ENCODE measurements at regions not wholly inside any gene's neighbourhood (a gene's known extent, or its start where the extent isn't known, plus 50 kb on each side); places are given as distances from the start of the nearest gene placed in this dataset.
A peak's percentile ranks its signal among the peaks of the same experiment; 100 is the strongest.
"Not testable (repeated sequence)": the region's sequence is repeated elsewhere in the genome, so short reads cannot be mapped to it uniquely, and the experiment has no call there.

- not testable (repeated sequence) for H4K20me1 ChIP-seq (ENCODE audit: low read length); H3K4me3 ChIP-seq (ENCODE audit: low read length)
- peak; percentile 1 for DNase-seq
Measured at GRCh38 chr2:87338998-87339397, 317.4 kb upstream of the PLGLB1 start.

GRCh38 chr2:87341601-87342014 lies 320.0 kb upstream of the PLGLB1 start:
- Histone ChIP-seq H3K4me2 (ENCODE audit: low read length) (peak overlapping the region; percentile 78), H3K4me3 (ENCODE audit: low read length) (peak overlapping the region; percentile 51; the same call in 1 of the 2 replicates), H2AFZ (ENCODE audit: low read length) (peak overlapping the region; percentile 67; the same call in 1 of the 2 replicates)
- H3K36me3 ChIP-seq (ENCODE audit: low read depth, low read length); H3K9ac ChIP-seq (ENCODE audit: low read length); H3K79me2 ChIP-seq (ENCODE audit: low read length); BruUV-seq (replicated peaks); H3F3A ChIP-seq (ENCODE audit: low read length, unreplicated experiment); intact Hi-C loops (cut with micrococcal nuclease); CTCF ChIA-PET; H3K27me3 ChIP-seq (ENCODE audit: low read length); H4K20me1 ChIP-seq (ENCODE audit: low read length); H3K9me3 ChIP-seq (ENCODE audit: low read length); H3K4me1 ChIP-seq (ENCODE audit: insufficient read depth, low read length); H3K27ac ChIP-seq (ENCODE audit: low read length); H3K9me2 ChIP-seq (replicated peaks; ENCODE audit: low read length); POLR2A ChIA-PET (ENCODE audit: unreplicated experiment): not testable (repeated sequence)
- peak; percentile 67 for DNase-seq
- peak; percentile 50 for TF ChIP-seq CTCF (conservative IDR thresholded peaks at IDR 0.05; ENCODE audit: low read depth, low read length)
- ATAC-seq = 0 out of 2 replicates have a peak, but pooled peaks have one; percentile 40

More at GRCh38 chr2:87338998-87339397, 317.4 kb upstream of the PLGLB1 start:
- H3K36me3 ChIP-seq (ENCODE audit: low read depth, low read length); intact Hi-C loops (cut with micrococcal nuclease); H2AFZ ChIP-seq (ENCODE audit: low read length); H3K4me2 ChIP-seq (ENCODE audit: low read length); H3K79me2 ChIP-seq (ENCODE audit: low read length); H3K9me3 ChIP-seq (ENCODE audit: low read length); BruUV-seq (replicated peaks); H3K9me2 ChIP-seq (replicated peaks; ENCODE audit: low read length); H3K4me1 ChIP-seq (ENCODE audit: insufficient read depth, low read length); POLR2A ChIA-PET (ENCODE audit: unreplicated experiment); H3K9ac ChIP-seq (ENCODE audit: low read length); CTCF ChIA-PET; H3K27ac ChIP-seq (ENCODE audit: low read length); H3K27me3 ChIP-seq (ENCODE audit: low read length); H3F3A ChIP-seq (ENCODE audit: low read length, unreplicated experiment): not testable (repeated sequence)
- ATAC-seq = peak; percentile 50

GRCh38 chr2:87342175-87342574 lies 320.5 kb upstream of the PLGLB1 start:
- H3K4me3 ChIP-seq (ENCODE audit: low read length); H3K79me2 ChIP-seq (ENCODE audit: low read length); H3K9me3 ChIP-seq (ENCODE audit: low read length); H3K36me3 ChIP-seq (ENCODE audit: low read depth, low read length); H3K9ac ChIP-seq (ENCODE audit: low read length); H3K27ac ChIP-seq (ENCODE audit: low read length); H3K27me3 ChIP-seq (ENCODE audit: low read length); H4K20me1 ChIP-seq (ENCODE audit: low read length); H3F3A ChIP-seq (ENCODE audit: low read length, unreplicated experiment); CTCF ChIA-PET; ATAC-seq; intact Hi-C loops (cut with micrococcal nuclease); H3K9me2 ChIP-seq (replicated peaks; ENCODE audit: low read length); DNase-seq; POLR2A ChIA-PET (ENCODE audit: unreplicated experiment); H3K4me1 ChIP-seq (ENCODE audit: insufficient read depth, low read length); BruUV-seq (replicated peaks): not testable (repeated sequence)
- Histone ChIP-seq H2AFZ (ENCODE audit: low read length) (peak overlapping the region; percentile 67; the same call in 1 of the 2 replicates), H3K4me2 (ENCODE audit: low read length) (peak overlapping the region; percentile 78; the same call in 1 of the 2 replicates)

GRCh38 chr2:87343347-87343746 lies 321.7 kb upstream of the PLGLB1 start:
- H3K4me2 ChIP-seq (ENCODE audit: low read length); CTCF ChIA-PET; H3K9ac ChIP-seq (ENCODE audit: low read length); ATAC-seq; H3K4me3 ChIP-seq (ENCODE audit: low read length); H3K27me3 ChIP-seq (ENCODE audit: low read length); BruUV-seq (replicated peaks); H2AFZ ChIP-seq (ENCODE audit: low read length); H3K4me1 ChIP-seq (ENCODE audit: insufficient read depth, low read length); intact Hi-C loops (cut with micrococcal nuclease); H4K20me1 ChIP-seq (ENCODE audit: low read length); H3F3A ChIP-seq (ENCODE audit: low read length, unreplicated experiment); H3K27ac ChIP-seq (ENCODE audit: low read length); H3K36me3 ChIP-seq (ENCODE audit: low read depth, low read length); POLR2A ChIA-PET (ENCODE audit: unreplicated experiment); H3K79me2 ChIP-seq (ENCODE audit: low read length); H3K9me2 ChIP-seq (replicated peaks; ENCODE audit: low read length); H3K9me3 ChIP-seq (ENCODE audit: low read length): not testable (repeated sequence)
- peak; percentile 1 for DNase-seq

GRCh38 chr2:87345283-87345682 lies 323.6 kb upstream of the PLGLB1 start:
- H3K4me1 ChIP-seq (ENCODE audit: insufficient read depth, low read length); ATAC-seq; H3K36me3 ChIP-seq (ENCODE audit: low read depth, low read length); CTCF ChIA-PET; BruUV-seq (replicated peaks); H3K9ac ChIP-seq (ENCODE audit: low read length); H3K79me2 ChIP-seq (ENCODE audit: low read length); H3K4me3 ChIP-seq (ENCODE audit: low read length); H4K20me1 ChIP-seq (ENCODE audit: low read length); intact Hi-C loops (cut with micrococcal nuclease); H3K4me2 ChIP-seq (ENCODE audit: low read length); H3K9me2 ChIP-seq (replicated peaks; ENCODE audit: low read length); H3K9me3 ChIP-seq (ENCODE audit: low read length); H3K27ac ChIP-seq (ENCODE audit: low read length); DNase-seq; H3F3A ChIP-seq (ENCODE audit: low read length, unreplicated experiment); H2AFZ ChIP-seq (ENCODE audit: low read length); POLR2A ChIA-PET (ENCODE audit: unreplicated experiment); H3K27me3 ChIP-seq (ENCODE audit: low read length): not testable (repeated sequence)

GRCh38 chr2:87348556-87348955 lies 326.9 kb upstream of the PLGLB1 start:
- DNase-seq; H3K27me3 ChIP-seq (ENCODE audit: low read length); H3K9me3 ChIP-seq (ENCODE audit: low read length); H3K4me2 ChIP-seq (ENCODE audit: low read length); POLR2A ChIA-PET (ENCODE audit: unreplicated experiment); H3K4me3 ChIP-seq (ENCODE audit: low read length); H3K27ac ChIP-seq (ENCODE audit: low read length); H3K36me3 ChIP-seq (ENCODE audit: low read depth, low read length); intact Hi-C loops (cut with micrococcal nuclease); H3K4me1 ChIP-seq (ENCODE audit: insufficient read depth, low read length); BruUV-seq (replicated peaks); H3K9me2 ChIP-seq (replicated peaks; ENCODE audit: low read length); ATAC-seq; H3K9ac ChIP-seq (ENCODE audit: low read length); H3F3A ChIP-seq (ENCODE audit: low read length, unreplicated experiment); H3K79me2 ChIP-seq (ENCODE audit: low read length); CTCF ChIA-PET; H4K20me1 ChIP-seq (ENCODE audit: low read length); H2AFZ ChIP-seq (ENCODE audit: low read length): not testable (repeated sequence)

Data from PC-3 (cell line).